ENCODE measurements at regions not wholly inside any gene's neighbourhood (a gene's known extent, or its start where the extent isn't known, plus 50 kb on each side); places are given as distances from the start of the nearest gene placed in this dataset.
"Not testable (repeated sequence)": the region's sequence is repeated elsewhere in the genome, so short reads cannot be mapped to it uniquely, and the experiment has no call there.

GRCh38 chr9:10876333-10876732 lies 263.5 kb upstream of the PTPRD start:
- no peak for TF ChIP-seq CTCF (IDR thresholded peaks at IDR 0.05; ENCODE audit: control insufficient read depth, insufficient read depth, low read depth, low read length, missing control alignments)
- H3K4me3 ChIP-seq (ENCODE audit: control insufficient read depth, low read depth, low read length) = no peak overlapping the region
- no peak for DNase-seq (ENCODE audit: low read depth)

GRCh38 chr9:10890266-10890665 lies 277.5 kb upstream of the PTPRD start:
- DNase-seq (ENCODE audit: low read depth); H3K4me3 ChIP-seq (ENCODE audit: control insufficient read depth, low read depth, low read length): not testable (repeated sequence)

- no peak for TF ChIP-seq CTCF (IDR thresholded peaks at IDR 0.05; ENCODE audit: control insufficient read depth, insufficient read depth, low read depth, low read length, missing control alignments)
- no peak overlapping the region for H3K4me3 ChIP-seq (ENCODE audit: control insufficient read depth, low read depth, low read length)
- DNase-seq (ENCODE audit: low read depth) = no peak
These were observed 286.7 kb upstream of the PTPRD start for GRCh38 chr9:10899509-10899908.

GRCh38 chr9:10903969-10904368 lies 291.2 kb upstream of the PTPRD start:
- DNase-seq (ENCODE audit: low read depth) = no peak
- no peak for TF ChIP-seq CTCF (IDR thresholded peaks at IDR 0.05; ENCODE audit: control insufficient read depth, insufficient read depth, low read depth, low read length, missing control alignments)
- H3K4me3 ChIP-seq (ENCODE audit: control insufficient read depth, low read depth, low read length) = no peak overlapping the region

GRCh38 chr9:10910779-10911178 lies 298.0 kb upstream of the PTPRD start:
- TF ChIP-seq CTCF (IDR thresholded peaks at IDR 0.05; ENCODE audit: control insufficient read depth, insufficient read depth, low read depth, low read length, missing control alignments) = no peak
- no peak overlapping the region for H3K4me3 ChIP-seq (ENCODE audit: control insufficient read depth, low read depth, low read length)
- DNase-seq (ENCODE audit: low read depth) = no peak

GRCh38 chr9:10911373-10911772 lies 298.6 kb upstream of the PTPRD start:
- no peak overlapping the region for H3K4me3 ChIP-seq (ENCODE audit: control insufficient read depth, low read depth, low read length)
- DNase-seq (ENCODE audit: low read depth) = no peak
- no peak for TF ChIP-seq CTCF (IDR thresholded peaks at IDR 0.05; ENCODE audit: control insufficient read depth, insufficient read depth, low read depth, low read length, missing control alignments)

- H3K4me3 ChIP-seq (ENCODE audit: control insufficient read depth, low read depth, low read length) = no peak overlapping the region
- DNase-seq (ENCODE audit: low read depth) = no peak
- TF ChIP-seq CTCF (IDR thresholded peaks at IDR 0.05; ENCODE audit: control insufficient read depth, insufficient read depth, low read depth, low read length, missing control alignments) = no peak
These were observed 304.2 kb upstream of the PTPRD start for GRCh38 chr9:10917001-10917400.
